HG03280 (cell line): ENCODE measurements at regions not wholly inside any gene's neighbourhood (a gene's known extent, or its start where the extent isn't known, plus 50 kb on each side); places are given as distances from the start of the nearest gene placed in this dataset.

Source experiments
- ATAC-seq: cut with Tn5 transposase; IDR thresholded peaks from one replicate; pipeline ENCODE4 v1.9.1; 2021; ENCODE audit warnings: mild to moderate bottlenecking, moderate library complexity; ENCODE audit not compliant: unreplicated experiment

DNA sequence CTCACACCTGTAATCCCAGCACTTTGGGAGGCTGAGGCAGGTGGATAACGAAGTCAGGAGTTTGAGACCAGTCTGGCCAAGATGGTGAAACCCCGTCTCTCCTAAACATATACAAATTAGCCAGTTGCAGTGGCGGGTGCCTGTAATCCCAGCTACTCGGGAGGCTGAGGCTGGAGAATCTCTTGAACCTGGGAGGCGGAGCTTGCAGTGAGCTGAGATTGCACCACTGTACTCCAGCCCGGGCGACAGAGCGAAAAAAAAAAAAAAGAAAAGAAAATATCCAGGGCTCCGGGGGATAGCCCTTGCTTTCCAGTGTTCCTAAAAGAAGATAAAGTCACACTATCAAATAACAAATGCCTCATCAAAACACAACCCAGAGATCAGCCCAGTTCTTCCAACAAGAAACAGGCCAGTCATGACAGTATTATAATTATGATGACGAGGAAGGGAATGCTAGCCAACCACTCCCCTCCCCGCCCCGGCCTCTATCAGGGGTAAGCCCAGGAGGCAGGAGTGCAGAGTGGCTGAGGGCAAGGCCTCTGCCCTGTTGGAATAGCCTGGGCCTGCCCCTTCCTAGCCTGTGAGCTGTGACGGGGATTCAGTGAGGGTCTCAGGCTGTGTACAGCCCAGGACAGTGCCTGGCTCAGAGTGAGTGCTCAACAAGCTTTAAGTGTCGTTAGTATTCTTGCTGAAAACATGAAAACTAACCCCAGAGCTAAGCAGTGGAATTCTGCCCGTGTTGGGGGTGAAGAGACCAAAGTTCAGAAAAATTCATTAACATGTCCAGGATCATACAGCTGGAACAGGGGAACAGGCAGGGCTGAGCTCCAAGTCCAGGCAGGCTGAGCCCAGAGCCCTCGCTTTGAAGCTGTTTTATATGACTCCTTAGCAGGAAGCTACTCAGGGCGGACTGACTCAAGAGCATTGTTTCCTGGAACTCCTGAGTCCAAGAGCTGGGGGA is 54.3 kb downstream of the FAM241B start:
- ATAC-seq = no peak

DNA sequence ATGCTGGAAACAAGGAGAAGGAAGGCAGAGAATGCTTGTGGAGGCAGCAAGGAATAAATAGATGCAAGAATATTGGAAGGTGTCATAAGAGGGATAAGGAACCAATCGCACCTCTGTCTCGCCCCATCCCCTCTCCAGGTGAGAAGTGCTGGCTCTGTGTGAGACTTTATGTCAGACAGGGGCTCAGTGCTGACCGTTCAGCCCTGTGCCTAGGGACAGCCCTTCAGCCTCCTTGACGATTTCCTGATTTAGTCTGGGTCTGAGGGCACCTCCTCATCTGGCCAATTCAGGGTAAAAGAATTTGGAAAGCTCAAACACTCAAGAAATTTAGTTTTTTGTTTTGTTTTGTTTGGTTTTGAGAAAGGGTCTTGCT is 54.9 kb downstream of the FAM241B start:
- no peak for ATAC-seq

DNA sequence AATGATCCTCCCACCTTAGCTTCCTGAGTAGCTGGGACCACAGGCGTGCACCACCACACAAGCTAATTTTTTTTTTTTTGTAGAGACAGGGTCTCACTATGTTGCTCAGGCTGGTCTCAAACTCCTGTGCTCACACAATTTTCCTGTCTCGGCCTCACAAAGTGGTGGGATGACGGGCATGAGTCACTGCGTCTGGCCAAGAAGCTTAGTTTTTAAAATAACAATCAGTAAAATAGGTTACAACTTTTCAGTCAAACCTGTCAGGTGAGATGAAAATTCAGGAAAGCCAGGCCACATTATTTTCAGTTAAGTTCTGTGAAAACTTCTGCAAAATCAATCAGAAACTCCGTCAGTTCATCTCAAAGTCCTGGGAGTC is 55.4 kb downstream of the FAM241B start:
- no peak for ATAC-seq

DNA sequence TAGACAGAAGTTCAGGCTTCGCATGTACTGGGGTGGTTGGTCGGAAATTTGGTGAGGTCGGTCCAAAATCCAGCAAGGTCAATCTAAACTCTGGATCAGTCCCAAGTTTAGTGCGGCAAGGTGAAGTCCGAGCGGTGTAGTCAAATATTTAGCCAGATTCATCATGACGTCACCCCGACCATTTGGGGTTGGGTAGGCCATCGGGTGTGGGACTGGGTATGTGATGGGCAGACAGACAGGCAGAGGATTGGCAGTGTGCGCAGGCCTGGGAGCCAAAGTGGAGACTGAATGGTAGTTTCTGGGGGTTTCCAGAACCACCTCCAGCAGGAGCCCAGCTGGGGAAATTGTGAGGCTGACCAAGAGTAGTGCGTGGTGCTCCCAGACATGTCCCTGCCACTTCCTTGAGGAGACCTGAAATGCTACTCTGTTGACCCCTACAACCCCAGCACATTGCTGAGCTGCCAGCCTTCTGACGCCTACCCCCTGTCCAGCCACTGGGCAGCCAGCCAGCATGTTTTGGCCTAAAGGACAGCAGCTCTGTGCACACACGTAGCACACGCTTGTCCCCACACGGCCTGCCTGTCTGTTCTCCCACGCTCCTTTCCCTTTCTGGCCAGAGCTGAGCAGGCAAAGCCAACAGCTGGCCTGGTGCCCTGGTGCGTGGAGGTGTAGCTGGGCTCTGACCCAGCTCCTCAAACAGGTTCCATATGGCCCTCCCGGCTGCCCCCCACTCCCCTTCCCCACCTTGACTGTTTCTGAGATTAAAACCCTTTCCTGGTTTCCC is 55.9 kb downstream of the FAM241B start:
- no peak for ATAC-seq

DNA sequence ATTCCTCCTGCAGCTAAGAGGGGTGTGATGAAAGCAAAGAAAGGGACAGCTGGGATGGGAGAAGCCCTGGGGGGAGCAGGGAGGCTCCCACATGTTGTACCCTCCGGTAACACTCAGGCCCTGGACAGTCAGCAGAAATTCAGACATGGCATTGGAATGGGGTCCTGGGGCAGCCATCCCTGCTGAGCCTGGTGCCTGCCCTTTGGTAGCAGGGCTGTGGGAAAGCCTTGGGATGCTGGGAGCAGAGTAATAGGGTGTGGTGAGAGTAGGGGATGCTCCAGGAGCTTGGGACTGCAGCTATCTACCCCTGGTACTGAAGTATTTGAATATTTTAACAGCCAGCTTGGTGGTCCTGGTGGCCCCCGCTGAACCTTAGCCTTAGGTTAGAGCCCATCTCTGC is 56.8 kb downstream of the FAM241B start:
- no peak for ATAC-seq

DNA sequence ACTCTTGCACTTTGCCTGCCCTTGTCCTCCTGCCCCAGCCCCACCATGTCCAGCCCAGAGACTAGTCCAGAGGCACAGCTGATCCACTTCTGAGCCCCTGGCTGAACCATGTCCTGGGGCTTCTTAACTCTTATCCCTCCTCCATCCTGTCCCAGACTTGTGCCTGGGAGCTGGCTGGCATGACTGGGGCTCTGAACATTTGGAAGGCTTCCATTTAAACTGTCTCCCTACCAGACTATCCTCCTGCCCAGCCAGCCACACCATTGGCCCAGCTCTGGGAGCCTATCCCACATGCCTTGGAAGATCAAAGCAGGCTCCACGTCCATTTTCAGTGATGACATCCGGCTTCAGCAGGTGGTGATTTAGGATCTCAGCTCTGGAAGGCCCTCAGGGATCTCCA is 57.4 kb downstream of the FAM241B start:
- ATAC-seq = no peak

DNA sequence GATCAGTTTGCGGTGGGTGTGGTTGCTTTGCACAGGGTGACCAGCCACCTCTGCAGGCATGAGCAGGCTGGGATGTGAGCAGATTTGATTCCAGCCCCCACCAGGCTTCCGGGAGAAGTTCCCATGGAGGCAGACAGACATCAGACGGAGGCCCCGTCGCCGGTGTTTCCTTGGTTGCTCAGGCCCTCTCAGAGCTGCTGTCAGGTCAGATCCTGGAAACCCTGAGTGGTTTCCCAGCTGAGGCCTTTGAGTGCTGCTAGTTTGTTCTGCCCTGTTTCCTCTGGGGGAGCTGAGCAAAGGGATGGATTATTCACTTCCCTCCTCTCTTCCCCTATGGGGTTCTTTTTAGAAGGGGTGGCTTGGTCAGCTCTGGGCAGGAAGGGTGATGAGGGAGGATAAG is 62.2 kb downstream of the FAM241B start:
- ATAC-seq = no peak

DNA sequence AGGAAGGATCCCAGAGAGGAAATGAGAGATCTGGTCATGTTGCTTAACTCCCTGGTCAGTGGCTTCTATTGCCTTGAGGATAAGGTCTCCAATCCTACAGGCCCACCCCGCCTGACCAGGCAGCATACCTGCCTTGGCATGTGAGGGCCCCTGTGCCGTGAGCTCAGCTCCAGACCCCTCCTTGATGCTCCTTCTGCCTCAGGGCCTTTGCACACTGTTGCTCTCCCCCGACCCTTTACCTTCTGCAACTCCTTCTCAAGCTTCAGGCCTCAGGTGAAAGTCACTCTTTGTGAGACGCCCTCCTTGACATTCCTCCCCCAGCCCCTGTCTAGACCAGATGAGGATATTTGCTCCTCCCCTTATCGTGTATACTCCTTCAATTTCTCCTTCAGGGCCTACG is 62.8 kb downstream of the FAM241B start:
- no peak for ATAC-seq

DNA sequence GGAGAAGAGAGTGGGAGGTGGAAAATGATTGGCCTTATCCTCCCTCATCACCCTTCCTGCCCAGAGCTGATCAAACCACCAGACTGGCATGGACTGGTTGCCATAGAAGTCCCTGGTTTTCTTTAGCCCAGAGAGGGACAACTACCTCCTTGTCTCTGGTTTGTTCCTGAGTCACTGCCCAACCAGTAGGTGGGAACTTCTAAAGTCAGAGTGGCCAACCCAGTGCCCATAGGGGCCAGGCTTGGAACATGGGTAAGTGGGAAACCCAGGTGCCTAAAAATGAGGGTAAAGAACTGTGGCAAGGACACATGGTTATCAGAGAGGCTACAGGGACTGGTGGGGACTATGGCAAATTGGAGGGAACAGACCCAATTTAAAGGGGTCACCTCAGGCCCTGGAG is 63.8 kb downstream of the FAM241B start:
- no peak for ATAC-seq

DNA sequence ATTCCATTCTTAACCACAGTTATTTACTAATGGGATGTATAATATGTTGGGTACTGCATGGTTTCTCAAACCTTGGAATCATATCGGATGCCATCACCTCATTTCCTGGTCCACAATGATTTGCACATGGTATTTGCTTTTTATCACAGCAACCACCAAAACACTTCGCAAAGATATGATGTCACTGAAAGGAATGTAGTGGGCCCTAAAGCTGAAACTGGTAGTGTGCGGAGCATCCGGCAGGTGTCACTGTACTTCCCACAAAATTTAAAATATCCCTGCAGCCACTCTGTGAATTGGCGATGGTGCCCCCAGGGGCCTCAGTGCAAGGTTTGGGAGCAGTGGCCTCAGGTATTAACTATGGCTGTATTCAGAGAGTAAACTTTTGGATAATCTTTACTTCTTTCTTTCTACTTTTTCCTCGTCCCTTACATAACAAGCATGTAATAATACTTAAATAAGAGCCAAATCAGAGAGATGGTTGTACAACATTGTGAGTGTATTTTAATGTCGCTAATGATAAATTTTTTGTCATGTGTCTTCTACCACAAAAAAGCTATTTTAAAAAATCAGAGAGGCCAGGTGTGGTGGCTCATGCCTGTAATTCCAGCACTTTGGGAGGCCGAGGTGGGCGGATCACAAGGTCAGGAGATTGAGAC is 66.2 kb downstream of the FAM241B start:
- no peak for ATAC-seq

DNA sequence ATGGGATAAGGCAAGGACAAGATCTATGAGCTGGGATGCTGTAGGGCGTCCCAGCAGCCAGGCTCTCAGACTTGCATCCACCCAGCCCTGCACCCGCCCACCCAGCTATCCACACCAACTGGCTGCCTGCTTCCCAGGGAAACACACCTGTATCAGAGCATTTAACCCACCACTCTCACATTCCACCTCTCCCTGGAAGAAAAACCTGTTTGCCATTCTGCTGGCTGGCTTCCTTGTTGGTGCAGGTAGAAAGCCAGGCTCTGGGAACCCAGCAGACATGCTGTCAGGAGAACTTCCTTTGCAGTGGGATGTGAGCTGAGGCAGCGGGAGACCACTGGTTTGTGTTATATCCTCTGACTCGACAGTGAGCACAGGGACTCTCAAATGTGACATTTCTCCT is 67.0 kb downstream of the FAM241B start:
- ATAC-seq = no peak

DNA sequence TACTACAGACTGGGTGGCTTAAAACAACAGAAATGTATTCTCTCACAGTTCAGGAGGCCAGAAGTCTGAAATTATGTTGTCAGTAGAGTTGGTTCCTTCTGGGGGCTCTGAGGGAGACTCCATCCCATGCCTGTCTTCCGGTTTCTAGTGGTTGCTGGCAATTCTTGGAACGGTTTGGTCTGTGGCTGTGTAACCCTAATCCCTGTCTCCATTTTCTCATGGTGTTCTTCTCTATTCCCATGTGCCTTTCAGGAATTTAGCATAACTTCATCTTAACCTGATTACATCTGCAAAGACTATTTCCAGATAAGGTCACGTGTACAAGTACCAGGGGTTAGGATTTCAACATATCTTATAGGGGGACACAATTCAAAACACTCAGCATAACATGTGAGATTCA is 73.2 kb downstream of the FAM241B start:
- ATAC-seq = no peak

DNA sequence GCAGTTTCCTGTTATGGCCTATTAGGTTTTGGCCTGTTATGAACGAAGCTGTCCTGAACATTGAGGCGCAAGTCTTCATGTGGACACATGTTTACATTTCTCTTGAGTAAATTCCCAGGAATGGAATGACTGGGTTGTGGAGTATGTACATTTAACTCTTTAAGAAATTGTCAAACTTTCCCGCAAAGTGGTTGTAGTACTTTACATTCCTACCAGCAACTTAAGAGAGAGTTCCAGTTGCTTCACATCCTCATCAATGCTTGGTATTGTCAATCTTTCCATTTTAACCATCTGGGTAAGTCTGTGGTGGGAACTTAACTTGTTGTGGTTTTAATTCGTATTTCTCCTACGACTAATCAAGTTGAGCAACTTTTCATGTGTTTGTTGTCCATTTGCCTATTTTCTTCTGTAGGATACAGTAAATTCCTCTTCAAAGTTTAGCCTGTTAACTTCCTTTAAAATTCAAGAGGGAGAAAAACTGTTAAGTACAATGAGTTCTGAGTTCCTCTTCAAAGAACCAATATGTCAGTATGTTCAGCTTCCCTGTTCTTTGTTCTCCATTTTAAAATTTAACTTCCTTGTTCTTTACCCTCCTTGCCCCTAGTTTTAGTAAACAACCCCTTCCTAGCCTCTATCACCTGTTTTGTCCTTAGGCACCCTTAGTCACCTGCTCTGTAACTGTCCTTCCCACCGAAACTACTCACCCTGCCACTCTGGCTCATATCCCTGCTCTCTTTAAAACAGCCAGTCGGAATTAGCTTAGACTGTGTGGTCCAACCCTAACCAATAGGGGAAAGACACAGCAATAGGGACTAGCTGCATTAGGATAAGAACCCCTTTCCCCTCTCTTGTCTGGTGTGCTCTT is 74.0 kb downstream of the FAM241B start:
- ATAC-seq = no peak

DNA sequence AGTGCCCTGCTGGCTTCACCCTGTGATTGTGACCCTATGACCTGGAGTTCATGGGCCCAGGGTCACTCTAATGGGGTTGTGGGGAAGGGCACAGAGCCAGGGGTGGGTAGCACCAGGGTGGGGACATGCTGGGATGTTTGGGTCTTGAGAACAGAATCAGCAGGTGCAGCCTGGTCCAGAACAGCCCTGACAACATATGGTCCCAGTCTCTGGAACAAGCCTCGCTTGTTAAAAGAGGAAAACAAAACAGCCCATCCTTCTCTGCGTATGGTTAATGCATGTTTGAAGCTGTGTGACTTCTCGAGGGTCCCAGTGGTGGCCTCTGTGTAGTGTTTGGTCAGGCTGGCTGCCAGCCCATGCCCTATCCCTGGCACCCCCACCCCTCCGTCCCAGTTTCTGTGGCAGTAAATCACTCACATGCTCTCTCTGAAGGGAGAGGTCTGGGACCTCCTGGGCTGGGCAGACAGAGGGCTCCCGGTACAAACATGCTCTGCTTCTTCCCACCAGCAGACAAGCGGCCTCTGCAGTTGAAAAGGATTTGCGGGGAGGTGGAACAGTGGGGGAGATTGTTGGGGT is 79.4 kb downstream of the FAM241B start:
- ATAC-seq = no peak

DNA sequence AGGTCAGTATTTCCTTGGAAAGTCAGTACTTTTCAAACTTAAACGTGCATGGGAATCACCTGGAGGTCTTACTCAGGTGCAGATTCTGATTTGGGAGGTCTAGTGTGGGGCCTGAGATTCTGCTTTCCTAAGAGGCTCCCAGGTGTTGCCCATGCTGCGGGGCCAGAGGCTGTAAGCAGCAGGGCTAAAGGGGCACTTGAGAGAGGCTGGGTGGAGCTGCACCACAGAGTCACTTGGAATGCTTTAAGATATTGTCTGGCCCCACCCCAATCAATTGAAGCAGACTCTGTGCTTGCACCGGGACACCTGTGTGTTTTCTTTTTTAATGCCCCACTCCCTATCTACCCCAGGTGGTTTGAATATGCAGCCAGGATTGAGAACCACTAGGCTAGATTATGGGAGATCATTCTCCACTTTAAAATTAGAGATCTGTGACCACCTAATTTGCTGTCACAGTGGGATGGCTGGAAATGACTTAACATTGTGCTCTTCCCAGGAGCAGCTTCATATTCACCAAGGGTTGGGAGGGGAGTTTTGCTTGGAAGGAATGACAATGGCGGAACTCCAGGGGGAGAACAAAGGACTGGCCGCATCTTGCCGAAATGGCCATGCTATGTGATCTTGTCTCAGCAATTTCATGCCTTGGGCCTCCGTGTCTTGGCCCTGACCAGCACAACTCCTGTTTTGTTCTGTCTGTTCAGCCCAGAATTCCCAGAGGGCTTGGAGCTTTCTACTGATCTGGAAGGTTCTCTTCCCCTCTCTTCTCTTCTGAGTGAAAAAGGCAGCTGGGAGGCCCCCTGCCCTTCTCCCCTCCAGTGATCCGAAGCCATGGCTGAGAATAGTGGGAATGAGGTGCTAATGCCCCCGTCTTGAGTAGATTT is 80.2 kb downstream of the FAM241B start:
- no peak for ATAC-seq

DNA sequence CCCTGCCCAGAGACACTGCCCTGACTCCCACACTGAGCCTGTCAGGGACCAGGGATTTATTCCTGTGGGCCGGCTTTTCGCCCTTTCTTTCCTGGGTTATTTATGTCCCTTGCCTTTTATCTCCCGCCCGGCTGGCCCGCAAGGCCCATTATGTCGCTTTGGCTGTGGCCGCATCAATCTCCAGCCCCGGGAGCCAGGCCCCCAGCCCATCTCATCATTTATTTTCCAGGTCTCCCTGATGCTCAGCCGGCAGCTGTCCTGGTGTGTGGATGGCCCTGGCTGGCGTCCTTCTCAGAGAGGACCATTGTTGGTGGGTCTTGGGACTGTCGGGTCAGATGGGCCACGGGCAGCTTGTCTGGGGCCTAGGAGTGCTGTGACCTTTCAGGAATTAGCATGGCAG is 82.3 kb downstream of the FAM241B start:
- ATAC-seq = no peak

DNA sequence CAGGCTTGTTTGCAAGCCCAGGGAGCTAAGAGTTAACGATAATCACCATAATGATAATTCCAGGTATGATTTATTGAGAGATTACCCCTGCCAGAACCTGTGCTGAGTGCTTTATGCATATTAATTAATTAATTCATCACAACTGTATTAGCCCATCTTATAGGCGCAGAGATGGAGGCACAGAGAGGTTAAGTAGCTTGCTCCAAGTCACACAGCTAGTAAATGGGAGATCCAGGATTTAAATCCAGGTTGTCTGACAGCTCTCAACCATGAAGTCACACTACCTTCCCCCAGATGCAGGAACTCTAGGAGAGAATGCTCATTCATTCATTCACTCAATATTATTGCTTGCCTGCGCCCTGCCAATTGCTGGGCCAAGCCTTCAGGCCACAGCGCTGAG is 84.5 kb downstream of the FAM241B start:
- ATAC-seq = no peak

DNA sequence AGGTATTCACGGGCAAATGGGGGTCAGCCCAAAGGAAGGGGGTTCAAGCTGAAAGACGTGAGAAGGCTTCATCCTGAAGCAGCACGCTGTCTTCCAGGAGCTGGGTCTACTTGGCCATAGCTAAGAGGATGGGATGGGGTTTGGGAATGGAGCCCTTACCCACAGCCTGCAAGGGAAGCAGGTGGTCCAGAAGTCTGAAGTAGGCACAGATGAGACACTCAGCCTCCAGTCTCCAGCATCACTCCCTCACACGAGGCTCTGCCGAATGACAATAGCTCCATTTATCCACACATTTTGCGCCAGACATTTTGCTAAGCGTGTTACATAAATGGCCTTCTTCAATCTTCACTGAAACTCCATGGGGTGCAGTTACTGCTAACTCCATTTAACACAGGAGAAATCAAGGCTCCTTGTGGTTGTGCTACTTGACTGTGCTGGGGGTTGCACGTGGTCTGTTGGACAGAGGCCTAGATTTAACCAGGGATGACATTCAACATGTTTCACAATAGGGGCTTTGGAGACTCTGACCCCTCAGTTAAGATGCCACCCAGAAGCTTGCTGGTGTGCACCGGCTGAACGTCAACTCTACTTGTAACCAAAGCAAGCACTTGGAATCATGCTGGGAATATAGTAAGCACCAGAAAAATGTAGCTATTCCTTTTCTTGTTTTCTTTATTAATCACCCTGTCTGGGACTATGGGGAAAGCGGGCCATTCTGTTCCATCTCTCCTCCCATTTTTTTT is 85.3 kb downstream of the FAM241B start:
- ATAC-seq = no peak
